ENCODE measurements at regions not wholly inside any gene's neighbourhood (a gene's known extent, or its start where the extent isn't known, plus 50 kb on each side); places are given as distances from the start of the nearest gene placed in this dataset.

GRCh38 chr3:14336749-14337598, 65.4 kb upstream of the SLC6A6 start:
- Histone ChIP-seq H3K23ac (ENCODE audit: low read depth, low read length) (peak overlapping the region; percentile 49; the same call in 1 of the 2 replicates), H3K18ac (ENCODE audit: low read depth, low read length) (no peak overlapping the region), H4K91ac (ENCODE audit: insufficient read depth, low read depth, low read length) (no peak overlapping the region), H3K79me1 (ENCODE audit: low read depth in 1 of 2, low read length in 2 of 2) (no peaks in the 10 kb centered on the region), H3K4me1 (ENCODE audit: control insufficient read depth, insufficient read depth, low read length) (no peaks in the 10 kb centered on the region), H4K5ac (ENCODE audit: low read depth, low read length) (no peak overlapping the region), H2AFZ (replicated peaks; ENCODE audit: low read length, poor library complexity) (no peak overlapping the region), H3K4me2 (ENCODE audit: low read depth, low read length) (no peak overlapping the region), H2BK120ac (ENCODE audit: low read depth, low read length) (no peak overlapping the region), H3K9me3 (ENCODE audit: control insufficient read depth, insufficient read depth, low read length) (0 out of 2 replicates have a peak, but pooled peaks cover 2% of the 10 kb centered on the region), H3K27ac (ENCODE audit: insufficient read depth, low read length) (no peak overlapping the region), H2BK15ac (ENCODE audit: low read depth, low read length) (no peak overlapping the region), H3K27me3 (ENCODE audit: control insufficient read depth, insufficient read depth, low read length) (peaks cover 17% of the 10 kb centered on the region), H3K9me1 (ENCODE audit: insufficient read depth, low read length) (no peaks in the 10 kb centered on the region; the same call in 1 of the 2 replicates), H3K4me3 (ENCODE audit: insufficient read depth, low read depth, low read length) (no peak overlapping the region), H3K36me3 (ENCODE audit: control insufficient read depth, insufficient read depth, low read length) (no peaks in the 10 kb centered on the region), H2BK5ac (ENCODE audit: low read depth, low read length, poor library complexity, severe bottlenecking) (no peak overlapping the region), H4K20me1 (ENCODE audit: insufficient read depth, low read length) (no peaks in the 10 kb centered on the region), H3K14ac (replicated peaks; ENCODE audit: low read depth, low read length) (no peak overlapping the region), H4K8ac (ENCODE audit: low read depth in 2 of 2, low read length in 2 of 2) (no peak overlapping the region), H2AK5ac (ENCODE audit: low read depth, low read length) (no peak overlapping the region), H3K9ac (ENCODE audit: low read depth, low read length) (no peak overlapping the region), H2AK9ac (replicated peaks; ENCODE audit: low read depth, low read length, poor library complexity) (no peak overlapping the region), H3K4ac (ENCODE audit: low read depth, low read length) (no peak overlapping the region), H2BK20ac (ENCODE audit: low read depth, low read length) (no peak overlapping the region), H3K56ac (ENCODE audit: extremely low read depth, insufficient read depth, low read length) (no peak overlapping the region)
- intact Hi-C loops (cut with micrococcal nuclease) (no loop called here), in situ Hi-C loops (cut with MboI; ENCODE audit: low sequenced_read_pairs) (no loop called here), dilution Hi-C loops (cut with HindIII; ENCODE audit: low sequenced_read_pairs, unreplicated experiment) (no loop called here)
- DNase-seq (no peak), ATAC-seq (ENCODE audit: low read depth) (no peak)
- TF ChIP-seq ELK1 (IDR thresholded peaks at IDR 0.05; ENCODE audit: borderline replicate concordance, low read depth, low read length) (no peak), NFE2L2 (IDR thresholded peaks at IDR 0.05; ENCODE audit: low read depth, low read length) (no peak), RAD21 (IDR thresholded peaks at IDR 0.05; ENCODE audit: low read length) (no peak), MXI1 (IDR thresholded peaks at IDR 0.05; ENCODE audit: borderline replicate concordance, low read depth, low read length) (no peak), MAZ (IDR thresholded peaks at IDR 0.05; ENCODE audit: borderline replicate concordance, low read depth, low read length) (no peak), CEBPB (IDR thresholded peaks at IDR 0.05; ENCODE audit: low read depth, low read length) (no peak), USF2 (IDR thresholded peaks at IDR 0.05; ENCODE audit: low read depth, low read length) (no peak), MAFK (IDR thresholded peaks at IDR 0.05; ENCODE audit: low read depth, low read length) (no peak), RCOR1 (IDR thresholded peaks at IDR 0.05; ENCODE audit: insufficient replicate concordance, low read length) (no peak)
- no TSS peak for BruUV-seq (replicated peaks)
- 38% methylated on average over 2 of the region's 17 CpGs; no CpG with 5 or more reads in 1 of the 2 experiments for WGBS, 2 experiments (ENCODE audit: extremely low coverage in 2 of 2, insufficient read length in 1 of 2)
- ChIA-PET POLR2A (ENCODE audit: unreplicated experiment) (no interaction called here), CTCF (no interaction called here)
